NB4 (cell line): ENCODE measurements at regions not wholly inside any gene's neighbourhood (a gene's known extent, or its start where the extent isn't known, plus 50 kb on each side); places are given as distances from the start of the nearest gene placed in this dataset.

ENCODE experiments used
- CTCF ChIP-seq: IDR thresholded peaks from one replicate; pipeline ENCODE4 v1.5.1; 2012; ENCODE audit warnings: low read depth, low read length
- POLR2A ChIP-seq: IDR thresholded peaks from 2 replicates; pipeline ENCODE4 v1.6.1; 2011; ENCODE audit warnings: mild to moderate bottlenecking; ENCODE audit not compliant: insufficient read length; ENCODE audit errors: extremely low read depth

- TF ChIP-seq CTCF (no peak), POLR2A (no peak)
Observed at GRCh38 chr6:7047128-7047527, 60.6 kb upstream of the RREB1 start.
